ENCODE measurements at regions not wholly inside any gene's neighbourhood (a gene's known extent, or its start where the extent isn't known, plus 50 kb on each side); places are given as distances from the start of the nearest gene placed in this dataset.

DNA sequence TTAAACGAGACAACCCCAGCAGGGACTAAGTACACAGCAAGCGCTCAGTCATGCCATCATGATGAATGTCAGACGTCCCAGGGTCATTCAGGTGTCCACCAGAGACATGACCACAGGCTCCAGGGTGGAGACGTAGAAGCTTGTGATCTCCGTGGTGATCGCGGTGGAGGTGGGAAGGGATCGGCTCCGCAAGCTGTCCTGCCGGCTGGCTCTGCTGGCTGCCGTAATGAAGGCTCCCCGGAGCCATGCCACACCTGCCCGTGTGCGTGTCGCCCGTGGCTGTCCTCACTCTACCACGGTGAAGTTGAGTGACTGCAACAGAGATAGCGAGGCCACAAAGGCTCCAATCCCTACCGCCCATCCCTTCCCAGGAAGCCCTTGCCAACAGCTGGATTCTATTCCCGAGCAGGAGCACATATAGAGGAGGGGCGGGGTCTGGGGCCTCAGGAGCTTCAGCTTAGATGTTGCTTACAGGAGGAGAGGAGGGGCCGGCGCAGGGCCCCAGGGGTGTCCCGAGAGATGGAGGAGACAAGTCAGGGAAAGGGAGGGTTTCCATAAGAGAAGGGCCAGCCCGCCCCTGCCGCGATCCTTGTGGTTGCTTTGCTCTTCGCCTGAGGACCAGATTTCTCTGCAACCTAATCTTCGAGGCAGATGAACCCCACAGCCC, 332.6 kb upstream of the SFSWAP start:
- DNase-seq, result no peak
- Histone ChIP-seq H2AK5ac (ENCODE audit: low read length) (no peak overlapping the region), H3K27me3 (ENCODE audit: insufficient read depth, low read length) (peaks cover 9% of the 10 kb centered on the region), H4K91ac (ENCODE audit: low read depth, low read length) (no peak overlapping the region), H2BK12ac (ENCODE audit: low read length) (no peak overlapping the region), H4K12ac (ENCODE audit: low read depth, low read length) (no peak overlapping the region), H3K18ac (ENCODE audit: low read length) (no peak overlapping the region), H3K4ac (ENCODE audit: low read depth, low read length) (no peak overlapping the region), H3K4me1 (ENCODE audit: control insufficient read depth in 1 of 2, insufficient read depth in 2 of 2, low read length in 2 of 2) (no peaks in the 10 kb centered on the region), H3K23ac (ENCODE audit: low read length) (no peak overlapping the region), H3K27ac (ENCODE audit: low read depth, low read length) (no peak overlapping the region), H3K79me1 (ENCODE audit: low read length) (no peaks in the 10 kb centered on the region), H4K8ac (ENCODE audit: low read depth, low read length) (no peak overlapping the region), H2BK5ac (ENCODE audit: low read depth, low read length, poor library complexity) (no peak overlapping the region), H3K9me3 (ENCODE audit: insufficient read depth, low read depth, low read length) (peaks cover 9% of the 10 kb centered on the region), H3K4me3 (ENCODE audit: low read depth, low read length) (no peak overlapping the region), H3K4me2 (ENCODE audit: low read length) (no peak overlapping the region), H2AFZ (ENCODE audit: insufficient read depth, low read length, poor library complexity) (no peak overlapping the region), H2BK120ac (ENCODE audit: insufficient read depth, low read length, poor library complexity) (no peak overlapping the region), H3K36me3 (ENCODE audit: control insufficient read depth in 1 of 2, insufficient read depth in 2 of 2, low read length in 2 of 2) (no peaks in the 10 kb centered on the region), H3K9ac (ENCODE audit: low read length) (no peak overlapping the region), H3K79me2 (ENCODE audit: control insufficient read depth, insufficient read depth, low read length, poor library complexity) (no peaks in the 10 kb centered on the region), H3K14ac (ENCODE audit: low read length) (no peak overlapping the region)
- WGBS (ENCODE audit: extremely low coverage, insufficient coverage, insufficient read length), result no CpG with 5 or more reads among the region's 29 CpGs

- Histone ChIP-seq H4K8ac (ENCODE audit: low read depth, low read length) (no peak overlapping the region), H2AFZ (ENCODE audit: insufficient read depth, low read length, poor library complexity) (no peak overlapping the region), H3K4me1 (ENCODE audit: control insufficient read depth in 1 of 2, insufficient read depth in 2 of 2, low read length in 2 of 2) (no peaks in the 10 kb centered on the region)
Measured at GRCh38 chr12:131378861-131379665, 331.8 kb upstream of the SFSWAP start.

DNA sequence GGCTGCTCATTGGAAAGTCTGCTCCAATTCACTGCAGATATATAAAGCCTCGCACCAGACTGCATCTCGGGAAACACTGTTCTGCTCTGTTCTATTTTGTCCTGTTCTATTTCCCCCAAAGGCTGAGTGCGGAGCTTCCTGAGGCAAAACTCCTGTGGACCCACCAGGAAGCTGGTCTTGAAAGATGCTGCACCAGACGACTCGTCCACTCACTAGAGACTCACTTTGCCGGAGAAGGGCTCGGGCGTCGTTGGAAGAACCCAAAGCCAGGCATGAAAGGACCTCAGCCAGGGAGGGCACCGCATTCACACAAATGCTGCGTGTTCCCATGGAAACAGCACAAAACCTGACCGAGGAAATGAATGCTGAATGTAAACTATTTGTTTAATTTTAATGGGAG, 331.2 kb upstream of the SFSWAP start:
- H2BK120ac ChIP-seq (ENCODE audit: insufficient read depth, low read length, poor library complexity), result no peak overlapping the region
- no peak overlapping the region for H2AFZ ChIP-seq (ENCODE audit: insufficient read depth, low read length, poor library complexity)
- no peak overlapping the region for H3K23ac ChIP-seq (ENCODE audit: low read length)
- H3K18ac ChIP-seq (ENCODE audit: low read length), result no peak overlapping the region
- no peak overlapping the region for H2BK5ac ChIP-seq (ENCODE audit: low read depth, low read length, poor library complexity)
- no peaks in the 10 kb centered on the region for H3K79me1 ChIP-seq (ENCODE audit: low read length)
- H3K4me2 ChIP-seq (ENCODE audit: low read length), result no peak overlapping the region
- H3K14ac ChIP-seq (ENCODE audit: low read length), result no peak overlapping the region
- no peak overlapping the region for H2AK5ac ChIP-seq (ENCODE audit: low read length)
- no peak overlapping the region for H4K12ac ChIP-seq (ENCODE audit: low read depth, low read length)
- H2BK12ac ChIP-seq (ENCODE audit: low read length), result no peak overlapping the region
- no peaks in the 10 kb centered on the region for H3K36me3 ChIP-seq (ENCODE audit: control insufficient read depth in 1 of 2, insufficient read depth in 2 of 2, low read length in 2 of 2)
- peaks cover 9% of the 10 kb centered on the region for H3K27me3 ChIP-seq (ENCODE audit: insufficient read depth, low read length)
- H3K4ac ChIP-seq (ENCODE audit: low read depth, low read length), result no peak overlapping the region
- no peaks in the 10 kb centered on the region for H3K4me1 ChIP-seq (ENCODE audit: control insufficient read depth in 1 of 2, insufficient read depth in 2 of 2, low read length in 2 of 2)
- H3K4me3 ChIP-seq (ENCODE audit: low read depth, low read length), result no peak overlapping the region
- H4K91ac ChIP-seq (ENCODE audit: low read depth, low read length), result no peak overlapping the region
- peaks cover 9% of the 10 kb centered on the region for H3K9me3 ChIP-seq (ENCODE audit: insufficient read depth, low read depth, low read length)
- no peak for DNase-seq
- H3K79me2 ChIP-seq (ENCODE audit: control insufficient read depth, insufficient read depth, low read length, poor library complexity), result no peaks in the 10 kb centered on the region
- H3K9ac ChIP-seq (ENCODE audit: low read length), result no peak overlapping the region
- no peak overlapping the region for H3K27ac ChIP-seq (ENCODE audit: low read depth, low read length)
- no CpG with 5 or more reads among the region's 12 CpGs for WGBS (ENCODE audit: extremely low coverage, insufficient coverage, insufficient read length)
- H4K8ac ChIP-seq (ENCODE audit: low read depth, low read length), result no peak overlapping the region

More at GRCh38 chr12:131378861-131379665, 331.8 kb upstream of the SFSWAP start:
- peaks cover 9% of the 10 kb centered on the region for H3K9me3 ChIP-seq (ENCODE audit: insufficient read depth, low read depth, low read length)
- no peak overlapping the region for H2AK5ac ChIP-seq (ENCODE audit: low read length)
- no peak overlapping the region for H3K18ac ChIP-seq (ENCODE audit: low read length)
- H3K4me3 ChIP-seq (ENCODE audit: low read depth, low read length), result no peak overlapping the region
- H2BK12ac ChIP-seq (ENCODE audit: low read length), result no peak overlapping the region
- peaks cover 9% of the 10 kb centered on the region for H3K27me3 ChIP-seq (ENCODE audit: insufficient read depth, low read length)
- no peaks in the 10 kb centered on the region for H3K36me3 ChIP-seq (ENCODE audit: control insufficient read depth in 1 of 2, insufficient read depth in 2 of 2, low read length in 2 of 2)
- H3K79me1 ChIP-seq (ENCODE audit: low read length), result no peaks in the 10 kb centered on the region
- H3K23ac ChIP-seq (ENCODE audit: low read length), result no peak overlapping the region
- H2BK120ac ChIP-seq (ENCODE audit: insufficient read depth, low read length, poor library complexity), result no peak overlapping the region
- H2BK5ac ChIP-seq (ENCODE audit: low read depth, low read length, poor library complexity), result no peak overlapping the region
- H3K27ac ChIP-seq (ENCODE audit: low read depth, low read length), result no peak overlapping the region
- H4K12ac ChIP-seq (ENCODE audit: low read depth, low read length), result no peak overlapping the region
- no peaks in the 10 kb centered on the region for H3K79me2 ChIP-seq (ENCODE audit: control insufficient read depth, insufficient read depth, low read length, poor library complexity)
- no peak overlapping the region for H3K4me2 ChIP-seq (ENCODE audit: low read length)
- no peak overlapping the region for H3K14ac ChIP-seq (ENCODE audit: low read length)
- WGBS (ENCODE audit: extremely low coverage, insufficient coverage, insufficient read length), result no CpG with 5 or more reads among the region's 31 CpGs
- no peak for DNase-seq
- H4K91ac ChIP-seq (ENCODE audit: low read depth, low read length), result no peak overlapping the region
- no peak overlapping the region for H3K4ac ChIP-seq (ENCODE audit: low read depth, low read length)
- no peak overlapping the region for H3K9ac ChIP-seq (ENCODE audit: low read length)

GRCh38 chr12:131380220-131380964, 330.5 kb upstream of the SFSWAP start:
- Histone ChIP-seq H3K18ac (ENCODE audit: low read length) (no peak overlapping the region), H3K9ac (ENCODE audit: low read length) (no peak overlapping the region), H4K8ac (ENCODE audit: low read depth, low read length) (no peak overlapping the region), H3K4ac (ENCODE audit: low read depth, low read length) (no peak overlapping the region), H2BK120ac (ENCODE audit: insufficient read depth, low read length, poor library complexity) (no peak overlapping the region), H3K23ac (ENCODE audit: low read length) (no peak overlapping the region), H3K27me3 (ENCODE audit: insufficient read depth, low read length) (peaks cover 9% of the 10 kb centered on the region), H3K9me3 (ENCODE audit: insufficient read depth, low read depth, low read length) (peaks cover 9% of the 10 kb centered on the region), H3K4me2 (ENCODE audit: low read length) (no peak overlapping the region), H2AK5ac (ENCODE audit: low read length) (no peak overlapping the region), H2AFZ (ENCODE audit: insufficient read depth, low read length, poor library complexity) (no peak overlapping the region), H3K79me2 (ENCODE audit: control insufficient read depth, insufficient read depth, low read length, poor library complexity) (no peaks in the 10 kb centered on the region), H2BK12ac (ENCODE audit: low read length) (no peak overlapping the region), H4K12ac (ENCODE audit: low read depth, low read length) (no peak overlapping the region), H3K4me1 (ENCODE audit: control insufficient read depth in 1 of 2, insufficient read depth in 2 of 2, low read length in 2 of 2) (no peaks in the 10 kb centered on the region), H2BK5ac (ENCODE audit: low read depth, low read length, poor library complexity) (no peak overlapping the region), H3K36me3 (ENCODE audit: control insufficient read depth in 1 of 2, insufficient read depth in 2 of 2, low read length in 2 of 2) (no peaks in the 10 kb centered on the region), H3K27ac (ENCODE audit: low read depth, low read length) (no peak overlapping the region), H3K4me3 (ENCODE audit: low read depth, low read length) (no peak overlapping the region), H4K91ac (ENCODE audit: low read depth, low read length) (no peak overlapping the region), H3K14ac (ENCODE audit: low read length) (no peak overlapping the region), H3K79me1 (ENCODE audit: low read length) (no peaks in the 10 kb centered on the region)
- WGBS (ENCODE audit: extremely low coverage, insufficient coverage, insufficient read length), result no CpG with 5 or more reads among the region's 28 CpGs
- no peak for DNase-seq

Data from trophoblast cell (in vitro differentiated cells and primary cell).